GM23338 (cell line): ENCODE measurements at regions not wholly inside any gene's neighbourhood (a gene's known extent, or its start where the extent isn't known, plus 50 kb on each side); places are given as distances from the start of the nearest gene placed in this dataset.

Experiments used
- ATAC-seq: fragments of 200-7000 bp; cut with Tn5 transposase; 3 replicates; pipeline ENCODE4 v1.9.1; 2020
- DNase-seq: peaks from one replicate; pipeline ENCODE4 v3.0.0-alpha.2; 2015; ENCODE audit warnings: low spot score
- H2AFZ ChIP-seq: fragments of 200-600 bp; sonication (generic); 2 replicates; pipeline ENCODE4 v1.8.0; 2016; ENCODE audit warnings: antibody characterized with exemption, mild to moderate bottlenecking, moderate library complexity
- H3F3A ChIP-seq: fragments of 200-600 bp; sonication (generic); replicated peaks from 2 replicates; pipeline ENCODE4 v1.8.0; 2017; ENCODE audit warnings: antibody characterized with exemption, mixed run types, low read depth
- H3K27ac ChIP-seq: fragments of 200-600 bp; sonication (generic); 2 replicates; pipeline ENCODE4 v1.6.1; 2016; ENCODE audit warnings: low read depth
- H3K27me3 ChIP-seq: fragments of 200-600 bp; sonication (generic); 2 replicates; pipeline ENCODE4 v1.8.0; 2016; ENCODE audit warnings: mild to moderate bottlenecking, mixed run types, moderate library complexity; ENCODE audit not compliant: insufficient read depth
- H3K36me3 ChIP-seq: fragments of 200-600 bp; sonication (generic); 2 replicates; pipeline ENCODE4 v1.8.0; 2016; ENCODE audit warnings: mild to moderate bottlenecking; ENCODE audit not compliant: insufficient read depth
- H3K4me1 ChIP-seq: fragments of 200-600 bp; sonication (generic); 2 replicates; pipeline ENCODE4 v1.8.0; 2016; ENCODE audit warnings: mild to moderate bottlenecking, moderate library complexity; ENCODE audit not compliant: insufficient read depth
- H3K4me2 ChIP-seq: fragments of 200-600 bp; sonication (generic); 2 replicates; pipeline ENCODE4 v1.7.1; 2017; ENCODE audit warnings: mixed run types
- H3K4me3 ChIP-seq: fragments of 200-600 bp; sonication (generic); 2 replicates; pipeline ENCODE4 v1.6.1; 2016; ENCODE audit warnings: mixed run types
- H3K79me2 ChIP-seq: fragments of 200-600 bp; sonication (generic); replicated peaks from 2 replicates; pipeline ENCODE4 v1.8.0; 2017; ENCODE audit warnings: mild to moderate bottlenecking; ENCODE audit not compliant: insufficient read depth
- H3K9me2 ChIP-seq: fragments of 200-600 bp; sonication (generic); 2 replicates; pipeline ENCODE4 v1.8.0; 2017; ENCODE audit not compliant: insufficient read depth
- H4K20me1 ChIP-seq: fragments of 200-600 bp; sonication (generic); replicated peaks from 2 replicates; pipeline ENCODE4 v1.8.0; 2017; ENCODE audit warnings: mild to moderate bottlenecking; ENCODE audit not compliant: insufficient read depth
- H3K27ac Mint-ChIP-seq: 2 replicates; pipeline ENCODE4 v1.8.0; 2020; ENCODE audit warnings: inconsistent platforms, mild to moderate bottlenecking, moderate library complexity, mixed read lengths
- H3K27me3 Mint-ChIP-seq: 3 replicates; pipeline ENCODE4 v1.8.0; 2022; ENCODE audit warnings: low read depth, mild to moderate bottlenecking, moderate library complexity, mixed read lengths, inconsistent platforms; ENCODE audit not compliant: insufficient read depth, poor library complexity
- H3K36me3 Mint-ChIP-seq: 3 replicates; pipeline ENCODE4 v1.8.0; 2021; ENCODE audit warnings: low read depth, mild to moderate bottlenecking, inconsistent platforms, moderate library complexity, mixed read lengths
- H3K4me1 Mint-ChIP-seq: 3 replicates; pipeline ENCODE4 v1.8.0; 2020; ENCODE audit warnings: mild to moderate bottlenecking, inconsistent platforms, mixed read lengths
- H3K4me3 Mint-ChIP-seq: 3 replicates; pipeline ENCODE4 v1.8.0; 2021; ENCODE audit warnings: moderate library complexity, mild to moderate bottlenecking, inconsistent platforms, mixed read lengths
- H3K9me3 Mint-ChIP-seq: 3 replicates; pipeline ENCODE4 v1.8.0; 2020; ENCODE audit warnings: moderate library complexity, mild to moderate bottlenecking, inconsistent platforms, mixed read lengths
- CREB1 ChIP-seq: fragments of 250-450 bp; sonication (Bioruptor Pico); IDR thresholded peaks from 2 replicates; pipeline ENCODE4 v1.5.0; 2020; ENCODE audit warnings: low read depth, mild to moderate bottlenecking, moderate library complexity
- CTCF ChIP-seq, 2 experiments: fragments of 200-600 bp in 1 of 2; sonication (generic) in 1 of 2; conservative IDR thresholded peaks; 2 replicates each; pipeline versions ENCODE4 v1.5.1 to v1.6.1; 2016 to 2017; ENCODE audit warnings: antibody characterized with exemption in 2 of 2, low read depth in 2 of 2, mild to moderate bottlenecking in 2 of 2, moderate library complexity in 1 of 2
- ETS1 ChIP-seq: IDR thresholded peaks from 2 replicates; pipeline ENCODE4 v1.6.1; 2016; ENCODE audit warnings: antibody characterized with exemption
- EZH2 ChIP-seq: fragments of 200-600 bp; sonication (generic); IDR thresholded peaks from one replicate; pipeline ENCODE4 v1.8.0; 2017; ENCODE audit warnings: antibody characterized with exemption, mild to moderate bottlenecking, low read depth; ENCODE audit not compliant: unreplicated experiment
- EZH2phosphoT487 ChIP-seq: fragments of 200-600 bp; sonication (generic); IDR thresholded peaks from one replicate; pipeline ENCODE4 v1.8.1; 2018; ENCODE audit warnings: antibody characterized with exemption; ENCODE audit not compliant: unreplicated experiment
- JUNB ChIP-seq: IDR thresholded peaks from one replicate; pipeline ENCODE4 v1.6.1; 2016; ENCODE audit warnings: antibody characterized with exemption; ENCODE audit not compliant: unreplicated experiment
- NANOG ChIP-seq: IDR thresholded peaks from 2 replicates; pipeline ENCODE4 v1.6.1; 2016; ENCODE audit warnings: antibody characterized with exemption, borderline replicate concordance
- POLR2AphosphoS5 ChIP-seq: IDR thresholded peaks from 2 replicates; pipeline ENCODE4 v1.6.1; 2016; ENCODE audit warnings: antibody characterized with exemption, low read depth
- REST ChIP-seq: IDR thresholded peaks from one replicate; pipeline ENCODE4 v1.6.1; 2018; ENCODE audit warnings: antibody characterized with exemption; ENCODE audit not compliant: unreplicated experiment
- STAT1 ChIP-seq: IDR thresholded peaks from one replicate; pipeline ENCODE4 v1.6.1; 2016; ENCODE audit warnings: antibody characterized with exemption; ENCODE audit not compliant: unreplicated experiment
- ZNF114 ChIP-seq: fragments of 250-450 bp; sonication (Bioruptor Pico); IDR thresholded peaks from 2 replicates; pipeline ENCODE4 v1.5.0; 2020; ENCODE audit warnings: mild to moderate bottlenecking, moderate library complexity
- ZNF331 ChIP-seq: fragments of 250-450 bp; sonication (Bioruptor Pico); IDR thresholded peaks from 2 replicates; pipeline ENCODE4 v1.5.0; 2020; ENCODE audit warnings: low read depth, mild to moderate bottlenecking, moderate library complexity
- ZNF462 ChIP-seq: fragments of 250-450 bp; sonication (Bioruptor Pico); IDR thresholded peaks from 2 replicates; pipeline ENCODE4 v1.5.0; 2020; ENCODE audit warnings: mild to moderate bottlenecking, moderate library complexity

GRCh38 chr4:3830774-3831528, 64.8 kb downstream of the ADRA2C start:
- Histone ChIP-seq H3K4me2 (no peak overlapping the region), H3K4me1 (peaks cover 11% of the 10 kb centered on the region), H3K4me3 (no peak overlapping the region), H3K27me3 (no peaks in the 10 kb centered on the region), H3K79me2 (no peaks in the 10 kb centered on the region), H3K36me3 (no peaks in the 10 kb centered on the region), H3K9me2 (no peaks in the 10 kb centered on the region), H4K20me1 (no peaks in the 10 kb centered on the region), H2AFZ (peak overlapping the region; percentile 84), H3K27ac (no peak overlapping the region), H3F3A (no peaks in the 10 kb centered on the region)
- Mint-ChIP-seq H3K27me3 (peaks cover 25% of the 10 kb centered on the region), H3K9me3 (no peaks in the 10 kb centered on the region), H3K36me3 (no peaks in the 10 kb centered on the region), H3K4me3 (no peak overlapping the region), H3K27ac (no peak overlapping the region), H3K4me1 (peaks cover 39% of the 10 kb centered on the region)
- DNase-seq (no peak), ATAC-seq (peak; percentile 10)
- no peak for TF ChIP-seq STAT1
- no peak for TF ChIP-seq JUNB
- TF ChIP-seq ETS1, result no peak
- TF ChIP-seq ZNF462 (CRISPR knock-in tag), result no peak
- no peak for TF ChIP-seq ZNF331 (CRISPR knock-in tag)
- no peak for TF ChIP-seq POLR2AphosphoS5
- TF ChIP-seq REST, result no peak
- no peak for TF ChIP-seq ZNF114
- TF ChIP-seq CTCF (conservative IDR thresholded peaks at IDR 0.05; ENCODE audit: low read depth in 2 of 2), result no peak; a peak in 1 of 4 replicates
- no peak for TF ChIP-seq CREB1 (CRISPR knock-in tag)
- no peak for TF ChIP-seq EZH2
- TF ChIP-seq EZH2phosphoT487, result no peak
- no peak for TF ChIP-seq NANOG
